NCI-H446 (cell line): ENCODE measurements at regions not wholly inside any gene's neighbourhood (a gene's known extent, or its start where the extent isn't known, plus 50 kb on each side); places are given as distances from the start of the nearest gene placed in this dataset.

Experiments
- DNase-seq, 2 experiments: peaks; one replicate each; lab custom pipeline; 2025; lab: John Stamatoyannopoulos, UW

DNA sequence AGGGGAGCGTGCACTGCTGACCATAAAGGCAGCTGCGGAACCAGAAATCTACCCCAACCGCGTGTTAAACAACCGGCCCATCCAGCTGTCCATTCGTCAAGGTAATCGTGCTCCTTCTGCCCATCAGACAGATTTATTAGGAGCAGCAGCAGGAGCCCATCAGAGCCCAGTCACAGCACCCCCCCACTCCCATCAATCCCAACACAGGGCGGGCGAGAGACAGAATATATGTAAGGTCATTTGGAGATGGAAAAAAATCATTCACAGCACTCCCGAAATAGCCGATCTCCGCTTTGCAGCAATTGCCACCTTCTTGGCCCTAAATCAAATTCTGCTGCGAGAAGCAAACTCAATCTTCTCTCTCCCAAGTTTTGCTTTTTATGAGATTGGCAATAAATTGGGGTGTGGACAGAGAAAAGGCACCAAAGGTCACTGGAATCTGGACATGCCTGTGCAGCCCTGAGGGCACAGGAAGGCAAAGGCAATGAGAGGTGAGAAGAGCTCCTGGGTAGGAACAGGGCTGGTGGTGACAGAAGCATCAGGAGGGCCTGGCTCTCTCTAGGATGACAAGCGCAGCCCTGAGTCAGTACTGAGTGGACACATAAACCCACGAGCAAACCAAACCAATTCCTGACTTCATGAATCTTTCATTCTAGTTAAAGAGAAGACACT is 145.0 kb upstream of the ZMIZ1 start:
- no peak for DNase-seq

GRCh38 chr10:78924319-78925003 is 144.3 kb upstream of the ZMIZ1 start:
- no peak for DNase-seq

- DNase-seq: no peak
These were observed 143.5 kb upstream of the ZMIZ1 start for GRCh38 chr10:78925275-78925674.

DNA sequence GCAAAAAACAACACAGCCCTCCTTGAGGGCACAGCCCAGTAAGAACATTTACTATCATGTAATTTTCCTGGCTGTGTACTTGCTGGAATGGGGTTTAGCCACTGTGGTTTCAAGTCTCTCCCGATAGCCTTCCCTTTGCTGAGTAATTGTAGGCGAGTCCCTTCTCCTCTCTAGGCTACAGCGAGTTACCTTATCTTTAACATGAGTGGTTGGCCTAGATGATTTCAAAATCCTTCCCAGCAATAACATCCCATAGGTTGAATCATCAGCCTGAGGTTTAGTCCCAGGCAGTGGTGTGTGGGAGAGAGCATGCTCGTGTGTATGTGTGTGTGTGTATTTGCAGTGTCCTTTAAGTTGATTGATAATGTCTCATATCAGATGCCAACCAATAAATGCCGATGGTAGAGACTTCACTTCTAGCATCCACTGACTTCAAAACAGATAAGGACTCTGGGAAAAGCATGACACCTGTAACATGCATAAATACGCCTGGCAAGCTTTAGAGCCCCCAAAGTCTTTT is 142.9 kb upstream of the ZMIZ1 start:
- no peak for DNase-seq

DNA sequence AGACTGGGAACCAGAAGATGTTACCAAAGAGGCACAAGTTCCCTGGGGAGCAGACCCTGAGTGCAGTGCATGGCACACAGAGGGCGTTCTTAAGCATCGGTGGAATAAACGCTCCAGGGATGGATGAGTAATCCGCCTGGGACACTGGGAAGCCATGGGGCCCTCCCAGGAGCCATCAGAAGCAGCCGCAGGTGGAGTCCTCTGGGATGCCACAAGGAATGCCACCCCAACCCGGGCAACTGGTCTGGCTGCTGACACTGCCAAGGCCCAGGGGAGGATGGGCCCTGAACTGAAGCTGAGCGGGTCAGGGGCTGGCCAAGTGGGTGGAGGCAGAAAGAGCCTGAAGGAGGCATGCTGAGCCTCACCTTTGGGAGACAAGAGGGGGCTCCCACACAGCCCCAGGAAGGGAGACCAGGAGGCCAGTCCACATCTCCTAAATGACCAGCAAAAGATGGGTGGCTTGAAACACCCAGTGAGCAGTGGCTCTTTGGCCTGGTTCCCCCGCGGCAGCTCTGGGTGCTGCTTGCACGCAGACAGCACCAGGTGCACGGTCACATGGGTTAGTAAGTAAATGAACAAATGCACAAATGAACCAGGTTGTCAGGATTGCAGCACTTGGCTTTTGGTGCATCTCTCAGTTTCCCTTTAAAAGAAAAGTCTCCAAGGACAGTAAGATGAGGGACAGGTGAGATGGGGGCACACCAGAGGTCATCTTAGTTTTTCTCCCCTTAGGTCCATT is 141.3 kb upstream of the ZMIZ1 start:
- DNase-seq: no peak

GRCh38 chr10:78928330-78928729 is 140.4 kb upstream of the ZMIZ1 start:
- DNase-seq: no peak

GRCh38 chr10:78929541-78929940 is 139.2 kb upstream of the ZMIZ1 start:
- DNase-seq: no peak

GRCh38 chr10:78931321-78932053 is 137.3 kb upstream of the ZMIZ1 start:
- DNase-seq: no peak

DNA sequence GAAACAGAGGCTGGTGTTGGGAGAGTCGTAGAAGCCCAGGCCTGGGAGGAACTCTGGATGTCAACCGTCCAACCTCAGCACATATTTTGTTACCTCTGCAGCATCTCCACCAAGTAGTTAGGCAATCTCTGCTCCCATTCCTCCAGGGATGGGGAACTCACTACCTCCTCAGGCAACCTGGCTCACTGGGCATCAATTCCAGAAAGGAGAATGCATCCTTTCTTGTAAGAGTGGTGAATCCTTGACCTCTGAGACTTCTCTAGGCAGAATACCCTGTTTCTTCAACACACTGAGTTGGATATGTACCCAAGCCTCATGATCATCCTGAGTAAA is 136.7 kb upstream of the ZMIZ1 start:
- DNase-seq: no peak

DNA sequence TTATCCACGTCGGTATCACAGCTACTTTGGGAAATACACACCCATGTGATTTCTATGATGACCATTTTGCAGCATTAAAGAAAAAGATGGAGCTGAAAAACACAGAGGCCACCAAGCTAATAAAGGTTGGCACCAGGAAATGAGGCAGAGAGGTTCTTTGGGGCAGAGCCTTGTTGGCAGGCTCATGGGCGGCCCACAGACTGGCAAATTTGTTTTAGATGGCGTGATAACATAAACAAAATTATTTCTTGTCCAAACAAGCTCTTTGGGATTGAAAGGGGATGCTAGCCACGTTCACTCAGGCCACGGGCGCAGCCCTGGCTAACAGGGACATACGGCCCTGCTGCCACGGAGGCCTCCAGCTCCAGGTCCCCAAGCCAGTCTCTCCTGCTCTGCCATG is 135.9 kb upstream of the ZMIZ1 start:
- no peak for DNase-seq

DNA sequence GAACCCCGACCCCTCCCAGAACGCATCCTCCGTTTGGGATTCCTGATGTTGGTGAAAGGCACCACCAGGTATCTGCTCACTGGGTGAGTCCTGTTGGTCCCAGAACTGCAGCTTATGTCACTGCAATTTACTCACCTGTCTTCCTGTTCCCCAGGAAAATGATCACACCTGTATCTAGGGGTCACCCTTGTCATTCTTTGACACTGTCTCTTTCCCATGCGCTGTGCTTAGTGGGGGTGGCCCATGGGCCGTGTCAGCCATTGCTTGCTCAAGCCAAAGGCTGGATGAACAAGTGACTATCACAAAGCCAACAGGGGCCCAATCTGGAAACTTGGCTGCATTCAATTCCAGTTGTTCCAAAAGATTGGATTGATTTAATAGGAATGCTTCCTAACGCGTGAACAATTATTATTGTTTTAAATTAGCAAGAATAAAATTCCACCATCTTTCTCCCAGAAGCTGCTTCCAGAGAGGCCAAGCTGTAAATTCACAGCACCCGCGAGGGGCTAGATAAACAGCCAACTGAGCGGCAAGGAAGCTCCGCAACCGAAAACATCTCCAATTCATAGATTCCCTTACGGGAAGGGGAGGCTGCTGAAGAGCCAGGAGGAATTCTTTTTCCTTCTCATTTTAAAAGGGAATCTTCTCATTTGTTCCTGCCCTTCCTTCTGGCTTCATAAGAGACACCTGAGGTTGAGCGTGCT is 134.8 kb upstream of the ZMIZ1 start:
- DNase-seq: no peak

GRCh38 chr10:78934532-78934898 is 134.3 kb upstream of the ZMIZ1 start:
- DNase-seq: no peak

- DNase-seq: no peak
These were observed 133.7 kb upstream of the ZMIZ1 start for GRCh38 chr10:78934994-78935602.

DNA sequence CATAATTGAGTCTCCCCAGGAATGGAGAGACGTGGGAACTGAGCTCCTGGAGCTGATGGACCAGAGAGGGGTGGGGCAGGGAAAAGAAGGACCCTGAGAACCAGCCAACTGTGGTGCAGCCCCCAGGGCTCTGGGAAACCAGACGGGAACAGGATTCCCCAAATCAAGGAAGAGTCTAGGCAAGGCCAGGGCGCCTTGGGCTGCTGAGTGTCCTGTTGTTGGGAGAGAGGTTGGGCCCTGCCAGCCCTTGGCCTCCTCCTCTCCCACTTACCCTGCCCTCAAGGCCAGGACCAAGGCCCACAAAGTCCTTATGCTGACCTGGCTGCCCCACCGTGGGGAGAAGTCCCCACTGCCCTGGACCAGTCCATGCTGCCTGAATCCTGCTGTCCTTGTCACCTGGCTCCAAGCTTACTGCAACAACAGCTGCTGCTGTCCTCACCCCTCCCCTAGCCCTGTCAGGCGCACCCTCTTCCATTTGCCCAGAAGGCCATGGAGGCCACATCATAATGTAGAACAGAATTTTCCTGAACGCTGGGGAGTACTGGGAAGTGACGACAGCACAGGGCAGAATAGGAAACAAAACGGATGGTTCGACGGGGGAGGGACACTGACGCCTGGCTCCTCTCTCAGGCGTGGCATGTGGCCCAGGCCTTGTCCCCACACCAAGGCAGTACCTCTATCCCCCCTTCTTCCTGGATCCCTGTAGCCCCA is 132.9 kb upstream of the ZMIZ1 start:
- DNase-seq: no peak

GRCh38 chr10:78936412-78937342 is 132.1 kb upstream of the ZMIZ1 start:
- DNase-seq: no peak

DNA sequence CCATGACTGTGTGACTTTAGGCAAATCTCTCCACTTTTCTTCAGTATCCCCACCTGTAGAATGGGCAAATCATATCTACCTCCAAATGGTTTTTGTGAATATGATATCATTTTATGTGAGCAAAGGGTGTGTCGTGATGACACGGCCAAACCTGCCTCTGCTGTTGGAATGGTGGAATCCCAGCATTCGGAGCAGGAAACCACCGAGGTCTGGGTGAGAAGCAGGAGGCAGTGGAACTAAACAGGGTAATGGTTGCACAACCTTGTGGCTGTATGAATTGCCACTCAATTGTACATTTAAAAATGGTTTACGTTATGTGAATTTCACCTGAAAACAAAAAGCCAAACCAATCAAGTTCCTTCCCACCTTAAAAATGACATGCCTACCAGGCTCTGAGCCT is 131.4 kb upstream of the ZMIZ1 start:
- DNase-seq: no peak

DNA sequence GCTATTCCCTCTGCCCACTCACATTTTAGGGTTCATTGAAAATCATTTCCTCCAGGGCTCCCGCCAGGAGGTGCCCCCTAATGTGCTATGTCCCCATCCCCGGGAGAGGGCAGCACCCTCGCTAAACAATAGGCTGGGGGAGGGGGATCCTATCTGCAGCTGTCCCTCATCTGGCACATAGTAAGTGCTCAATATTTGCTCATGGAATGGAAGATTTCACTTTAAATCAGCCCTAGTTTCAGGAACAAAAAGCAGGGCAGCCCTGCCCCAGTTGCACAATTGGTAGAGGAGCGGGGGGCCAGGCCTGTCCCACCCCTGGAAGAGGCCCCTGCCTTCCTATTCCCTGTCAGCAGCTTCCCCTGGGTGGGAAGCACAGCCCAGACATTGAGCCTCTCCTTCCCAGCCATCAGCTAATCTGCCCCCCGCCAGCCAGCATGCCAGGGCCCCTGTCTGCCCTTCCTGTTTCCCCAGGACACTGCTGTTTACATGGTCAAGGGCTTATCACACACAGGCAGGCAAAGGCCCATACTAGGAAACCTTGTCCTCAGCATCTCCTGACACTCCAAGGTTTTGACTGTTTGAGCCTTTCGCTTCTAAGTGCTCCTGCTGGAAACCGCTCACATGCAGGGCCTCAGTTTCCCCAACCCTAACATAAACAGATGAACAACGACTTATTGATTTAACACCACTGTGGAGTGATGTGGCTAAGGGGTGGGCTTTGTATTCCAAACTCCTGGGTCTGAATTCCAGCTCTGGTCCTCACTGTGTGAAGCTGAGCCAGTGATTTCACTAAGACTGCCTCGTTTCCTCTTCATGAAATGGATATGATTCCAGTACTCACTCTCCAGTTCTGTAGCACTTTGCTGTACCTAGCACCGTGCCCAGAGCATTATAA is 130.7 kb upstream of the ZMIZ1 start:
- no peak for DNase-seq
